MV-4-11 (cell line): ENCODE measurements at regions not wholly inside any gene's neighbourhood (a gene's known extent, or its start where the extent isn't known, plus 50 kb on each side); places are given as distances from the start of the nearest gene placed in this dataset.

ENCODE experiments used
- DNase-seq: peaks from one replicate; lab custom pipeline; 2025; lab: John Stamatoyannopoulos, UW

GRCh38 chr18:8944871-8945245 lies 157.6 kb upstream of the NDUFV2 start:
- no peak for DNase-seq

- DNase-seq, result no peak
These were observed 157.0 kb upstream of the NDUFV2 start for GRCh38 chr18:8945514-8945913.

- peak; percentile 23 for DNase-seq
These were observed 156.2 kb upstream of the NDUFV2 start for GRCh38 chr18:8946066-8946838.

GRCh38 chr18:8947566-8947965 lies 154.9 kb upstream of the NDUFV2 start:
- no peak for DNase-seq

GRCh38 chr18:8948011-8948410 lies 154.5 kb upstream of the NDUFV2 start:
- DNase-seq, result no peak

GRCh38 chr18:8948471-8949149 lies 153.9 kb upstream of the NDUFV2 start:
- no peak for DNase-seq

- no peak for DNase-seq
These were observed 153.3 kb upstream of the NDUFV2 start for GRCh38 chr18:8949206-8949605.

GRCh38 chr18:8951491-8951890 lies 151.0 kb upstream of the NDUFV2 start:
- no peak for DNase-seq

GRCh38 chr18:8952174-8952573 lies 150.3 kb upstream of the NDUFV2 start:
- no peak for DNase-seq

GRCh38 chr18:8952769-8953760 lies 149.4 kb upstream of the NDUFV2 start:
- no peak for DNase-seq

GRCh38 chr18:8957731-8958130 lies 144.8 kb upstream of the NDUFV2 start:
- DNase-seq, result no peak

- no peak for DNase-seq
These were observed 143.8 kb upstream of the NDUFV2 start for GRCh38 chr18:8958660-8959059.

GRCh38 chr18:8959551-8960135 lies 142.9 kb upstream of the NDUFV2 start:
- no peak for DNase-seq

- no peak for DNase-seq
These were observed 141.5 kb upstream of the NDUFV2 start for GRCh38 chr18:8960740-8961657.

GRCh38 chr18:8962192-8962779 lies 140.2 kb upstream of the NDUFV2 start:
- DNase-seq, result no peak

GRCh38 chr18:8962855-8963635 lies 139.5 kb upstream of the NDUFV2 start:
- DNase-seq, result no peak

- no peak for DNase-seq
These were observed 138.6 kb upstream of the NDUFV2 start for GRCh38 chr18:8963876-8964275.

- DNase-seq, result no peak
These were observed 137.1 kb upstream of the NDUFV2 start for GRCh38 chr18:8965398-8965797.

GRCh38 chr18:8966821-8967220 lies 135.7 kb upstream of the NDUFV2 start:
- DNase-seq, result peak; percentile 72

- DNase-seq, result no peak
These were observed 134.9 kb upstream of the NDUFV2 start for GRCh38 chr18:8967573-8967972.
